VCaP (cell line): ENCODE measurements at regions not wholly inside any gene's neighbourhood (a gene's known extent, or its start where the extent isn't known, plus 50 kb on each side); places are given as distances from the start of the nearest gene placed in this dataset.

Experiments used
- H3K27ac ChIP-seq: fragments of 450-650 bp; 2 replicates; pipeline ENCODE4 v1.5.1; 2017
- TF ChIP-seq, protein P1 (sequence below): fragments of 450-650 bp; conservative IDR thresholded peaks from 2 replicates; pipeline ENCODE4 v1.5.1; 2017; ENCODE audit warnings: mild to moderate bottlenecking, moderate library complexity

DNA sequence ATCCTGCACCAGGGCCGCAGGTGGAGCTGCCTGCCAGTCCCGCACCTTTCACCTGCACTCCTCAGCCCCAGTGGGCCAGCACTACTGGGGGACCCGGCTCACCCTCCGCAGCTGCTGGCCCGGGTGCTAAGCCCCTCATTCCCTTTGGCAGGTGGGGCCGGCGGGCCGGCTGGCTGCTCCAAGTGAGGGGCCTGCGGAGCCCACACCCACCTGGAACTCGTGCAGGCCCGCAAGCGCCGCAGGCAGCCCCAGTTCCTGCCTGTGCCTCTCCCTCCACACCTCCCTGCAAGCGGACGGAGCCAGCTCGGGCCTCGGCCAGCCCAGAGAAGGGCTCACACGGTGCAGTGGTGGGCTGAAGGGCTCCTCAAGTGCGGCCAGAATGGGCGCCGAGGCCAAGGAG is 199.0 kb upstream of the HS3ST5 start:
- H3K27ac ChIP-seq, result no peak overlapping the region
- TF ChIP-seq, protein P1, sequence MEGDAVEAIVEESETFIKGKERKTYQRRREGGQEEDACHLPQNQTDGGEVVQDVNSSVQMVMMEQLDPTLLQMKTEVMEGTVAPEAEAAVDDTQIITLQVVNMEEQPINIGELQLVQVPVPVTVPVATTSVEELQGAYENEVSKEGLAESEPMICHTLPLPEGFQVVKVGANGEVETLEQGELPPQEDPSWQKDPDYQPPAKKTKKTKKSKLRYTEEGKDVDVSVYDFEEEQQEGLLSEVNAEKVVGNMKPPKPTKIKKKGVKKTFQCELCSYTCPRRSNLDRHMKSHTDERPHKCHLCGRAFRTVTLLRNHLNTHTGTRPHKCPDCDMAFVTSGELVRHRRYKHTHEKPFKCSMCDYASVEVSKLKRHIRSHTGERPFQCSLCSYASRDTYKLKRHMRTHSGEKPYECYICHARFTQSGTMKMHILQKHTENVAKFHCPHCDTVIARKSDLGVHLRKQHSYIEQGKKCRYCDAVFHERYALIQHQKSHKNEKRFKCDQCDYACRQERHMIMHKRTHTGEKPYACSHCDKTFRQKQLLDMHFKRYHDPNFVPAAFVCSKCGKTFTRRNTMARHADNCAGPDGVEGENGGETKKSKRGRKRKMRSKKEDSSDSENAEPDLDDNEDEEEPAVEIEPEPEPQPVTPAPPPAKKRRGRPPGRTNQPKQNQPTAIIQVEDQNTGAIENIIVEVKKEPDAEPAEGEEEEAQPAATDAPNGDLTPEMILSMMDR, result no peak

DNA sequence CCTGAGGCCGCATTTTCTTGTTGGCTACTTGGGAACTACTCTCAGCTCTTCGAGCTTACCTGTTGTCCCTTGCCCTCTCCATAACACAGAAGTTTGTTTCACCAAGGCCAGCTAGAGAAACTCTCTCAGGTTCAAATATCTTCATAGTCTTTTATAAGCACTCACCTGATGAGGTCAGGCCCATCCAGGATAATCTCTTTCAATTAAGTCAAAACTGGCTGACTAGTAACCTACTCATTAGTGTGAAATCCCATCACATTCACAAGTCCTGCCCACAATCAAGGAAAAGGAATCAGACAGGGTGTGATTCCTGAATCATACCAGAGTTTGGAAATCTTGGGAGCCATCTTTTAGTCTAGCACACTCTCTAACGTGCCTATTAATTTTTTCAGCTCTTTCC is 195.2 kb upstream of the HS3ST5 start:
- TF ChIP-seq, protein P1, result no peak
- H3K27ac ChIP-seq, result no peak overlapping the region

DNA sequence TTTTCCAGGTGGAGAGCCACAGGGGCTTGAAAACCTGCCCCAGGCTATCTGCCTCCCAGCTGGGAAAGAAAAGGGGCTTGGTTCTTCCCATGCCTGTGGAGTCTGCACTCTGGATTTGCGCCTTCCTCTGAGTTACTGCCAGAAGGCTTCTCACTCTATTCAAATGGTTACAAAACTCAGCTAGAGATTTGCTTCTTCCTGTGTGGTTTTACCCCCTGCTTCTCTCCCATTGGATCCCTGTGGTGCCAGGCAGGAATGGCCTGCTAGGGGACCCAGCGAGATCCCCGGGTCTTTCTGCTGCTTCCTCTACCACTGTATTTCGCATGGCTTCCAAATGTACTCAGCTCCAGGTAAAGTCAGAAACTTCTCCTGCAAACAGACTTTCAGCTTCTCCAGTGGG is 192.0 kb upstream of the HS3ST5 start:
- TF ChIP-seq, protein P1, result no peak
- no peak overlapping the region for H3K27ac ChIP-seq

DNA sequence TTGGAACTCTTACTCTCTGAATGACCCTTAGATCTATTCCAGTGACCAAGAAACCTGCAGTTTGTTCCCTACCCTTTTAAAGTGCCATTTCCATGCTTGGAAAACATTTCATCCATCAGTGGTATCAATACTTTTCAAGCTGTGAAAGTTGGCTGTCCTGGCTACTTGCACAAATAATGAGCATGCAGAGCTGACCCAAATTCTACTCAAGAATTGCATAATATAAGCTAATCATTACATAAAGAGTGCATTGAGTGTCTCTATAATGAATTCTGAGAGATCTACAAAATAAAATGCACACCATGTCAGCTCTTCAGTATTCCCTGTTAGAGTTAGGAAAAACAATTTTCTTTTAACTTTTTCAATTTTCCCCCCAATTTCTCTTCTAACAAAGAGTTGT is 181.3 kb upstream of the HS3ST5 start:
- TF ChIP-seq, protein P1, result no peak
- no peak overlapping the region for H3K27ac ChIP-seq

DNA sequence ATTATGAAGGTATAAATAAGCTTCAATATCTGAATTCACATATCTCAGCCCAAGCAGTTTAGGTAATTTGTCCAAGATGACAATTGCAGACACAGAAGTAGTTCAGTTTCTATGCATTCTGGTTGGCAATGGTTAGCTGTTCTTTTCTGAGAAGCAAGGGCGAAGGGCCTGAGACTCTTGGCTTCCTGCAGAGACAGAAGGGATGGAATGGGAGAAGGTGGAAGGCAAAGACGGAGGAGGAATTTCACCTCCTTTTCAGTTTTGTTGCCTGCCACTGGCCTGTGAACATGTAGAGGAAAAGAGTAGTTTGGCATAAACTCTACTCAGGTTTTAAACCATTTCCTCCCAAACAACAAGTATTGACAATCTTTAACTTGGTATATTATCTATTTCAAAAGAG is 180.7 kb upstream of the HS3ST5 start:
- TF ChIP-seq, protein P1, result no peak
- no peak overlapping the region for H3K27ac ChIP-seq

DNA sequence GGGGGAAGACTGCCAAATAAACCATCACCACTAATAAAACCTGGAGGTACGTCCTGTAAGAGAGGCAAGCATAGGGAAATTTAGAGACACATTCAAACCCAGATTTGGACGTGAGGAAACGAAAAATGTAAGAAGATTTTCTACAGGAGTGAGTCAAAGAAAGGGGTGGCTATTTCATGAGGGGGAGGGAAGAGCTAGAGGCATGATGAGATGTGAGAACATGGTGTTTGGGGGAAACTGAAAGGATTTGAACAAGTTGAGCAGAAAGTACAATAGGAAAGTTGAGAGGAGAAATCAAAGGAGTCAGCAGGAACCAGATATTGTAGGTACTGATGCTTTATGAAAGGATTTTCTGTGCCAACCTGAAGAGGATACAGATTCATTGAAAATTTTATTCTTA is 179.1 kb upstream of the HS3ST5 start:
- TF ChIP-seq, protein P1, result no peak
- no peak overlapping the region for H3K27ac ChIP-seq

DNA sequence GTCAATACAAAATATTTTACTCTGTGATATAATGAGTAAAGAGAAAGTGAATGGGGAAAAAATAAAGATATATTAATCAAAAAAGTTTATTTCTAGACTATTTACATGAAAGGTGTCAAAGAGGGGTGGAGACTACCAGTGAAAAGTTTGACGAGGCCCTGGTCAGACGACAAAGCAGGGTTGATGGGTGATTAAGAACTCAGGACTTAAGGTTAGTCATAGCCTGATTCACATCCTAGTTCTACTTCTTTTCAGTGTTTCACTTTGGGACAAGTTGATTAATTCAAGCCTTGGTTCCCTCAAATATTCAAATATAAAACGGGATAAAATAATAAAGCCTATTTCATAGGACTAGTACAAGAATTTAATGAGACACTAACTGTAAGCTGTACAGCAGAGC is 178.2 kb upstream of the HS3ST5 start:
- no peak overlapping the region for H3K27ac ChIP-seq
- TF ChIP-seq, protein P1, result no peak

DNA sequence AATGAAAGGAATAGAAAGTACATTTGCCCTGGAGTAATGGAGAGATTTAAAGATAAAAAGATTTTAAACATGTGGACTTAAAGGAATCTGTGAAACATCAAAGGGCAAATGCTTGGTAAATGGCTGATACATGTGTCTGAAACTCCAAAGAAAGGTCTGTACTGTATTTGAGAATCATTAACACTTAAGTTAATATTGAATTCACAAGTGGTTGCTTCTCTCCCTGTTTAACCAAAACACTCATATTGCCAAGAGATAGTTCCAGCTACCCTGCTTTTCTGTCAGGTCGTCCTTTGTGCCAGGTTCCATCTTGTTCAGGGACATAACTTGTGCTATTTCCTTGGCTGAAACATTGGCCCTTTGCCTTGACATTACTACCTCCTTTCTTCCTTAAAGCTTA is 171.3 kb upstream of the HS3ST5 start:
- TF ChIP-seq, protein P1, result no peak
- H3K27ac ChIP-seq, result no peak overlapping the region
